Upper lobe of right lung (tissue), 1 donor: ENCODE measurements at regions not wholly inside any gene's neighbourhood (a gene's known extent, or its start where the extent isn't known, plus 50 kb on each side); places are given as distances from the start of the nearest gene placed in this dataset.

Experiments used
- ATAC-seq: fragments of 200-7000 bp; cut with Tn5 transposase; one replicate; pipeline ENCODE4 v1.9.1; 2020; ENCODE audit warnings: mild to moderate bottlenecking, moderate library complexity
- DNase-seq: peaks from one replicate; pipeline ENCODE4 v3.0.0-alpha.2; 2020
- H3K27ac ChIP-seq: fragments of 200-600 bp; one replicate; pipeline ENCODE4 v1.8.0; 2022
- H3K27me3 ChIP-seq: fragments of 200-600 bp; one replicate; pipeline ENCODE4 v1.8.0; 2022; ENCODE audit warnings: mild to moderate bottlenecking
- H3K36me3 ChIP-seq: fragments of 200-600 bp; one replicate; pipeline ENCODE4 v1.8.0; 2022
- H3K4me1 ChIP-seq: fragments of 200-600 bp; one replicate; pipeline ENCODE4 v1.8.0; 2022
- H3K4me3 ChIP-seq: fragments of 200-600 bp; one replicate; pipeline ENCODE4 v1.8.0; 2022; ENCODE audit warnings: mild to moderate bottlenecking
- H3K9me3 ChIP-seq: fragments of 200-600 bp; one replicate; pipeline ENCODE4 v1.8.0; 2022
- CTCF ChIP-seq: fragments of 200-600 bp; IDR thresholded peaks from one replicate; pipeline ENCODE4 v1.8.0; 2022; ENCODE audit warnings: antibody characterized with exemption
- intact Hi-C: fragments of 100-400 bp; cut with DNase I; formaldehyde crosslinking; loops from one replicate; pipeline ENCODE4 v1.11.0; 2022
- donor health status: DM: no; HTN: yes; CAD: no; lungs with severe emphysema.

DNA sequence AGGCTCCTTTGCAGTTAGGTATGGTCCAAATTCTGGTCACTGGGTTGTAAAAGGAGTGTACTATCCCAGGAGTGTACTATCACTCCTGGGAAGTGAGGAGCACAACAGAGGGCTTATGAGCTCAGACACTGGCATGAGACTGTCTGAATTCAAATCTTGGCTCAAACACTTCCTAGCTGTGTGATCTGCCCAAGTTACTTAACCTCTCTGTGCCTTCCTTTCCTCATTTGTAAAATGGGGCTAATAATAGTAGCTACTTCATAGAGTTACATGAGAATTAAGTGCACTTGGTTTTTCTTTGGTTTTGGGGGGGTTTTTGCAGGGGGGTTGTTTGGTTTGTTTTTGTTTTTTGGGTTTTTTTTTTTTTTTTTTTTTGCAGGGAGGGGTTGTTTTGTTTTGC, 152.0 kb downstream of the BCOR start:
- ATAC-seq = no peak
- no peak overlapping the region for H3K27ac ChIP-seq
- no peak overlapping the region for H3K4me3 ChIP-seq
- no peaks in the 10 kb centered on the region for H3K9me3 ChIP-seq
- DNase-seq = no peak
- no peaks in the 10 kb centered on the region for H3K36me3 ChIP-seq
- H3K4me1 ChIP-seq = no peaks in the 10 kb centered on the region
- no peak for TF ChIP-seq CTCF
- H3K27me3 ChIP-seq = no peaks in the 10 kb centered on the region
- intact Hi-C loops = no loop called here

DNA sequence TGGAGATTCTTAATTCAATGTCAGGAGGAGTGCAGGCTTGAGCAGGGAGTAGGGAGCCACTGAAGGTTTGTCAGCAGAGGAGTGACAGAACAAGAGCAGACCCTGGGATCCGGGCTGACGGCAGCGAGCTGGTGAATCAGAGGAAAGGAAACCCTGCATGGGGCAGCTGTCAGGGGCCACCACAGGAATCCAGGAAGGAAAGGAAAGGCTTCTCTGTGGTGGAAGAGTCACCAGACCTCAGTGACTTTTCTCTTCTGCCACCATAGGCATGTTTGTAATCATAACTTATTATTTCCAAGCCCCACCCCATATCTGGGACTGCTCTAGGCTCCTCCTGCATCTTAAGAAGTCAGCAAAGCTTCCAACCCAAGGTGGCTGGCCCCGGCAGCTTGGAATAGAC, 150.9 kb downstream of the BCOR start:
- H3K27me3 ChIP-seq = no peaks in the 10 kb centered on the region
- no peak overlapping the region for H3K27ac ChIP-seq
- no peaks in the 10 kb centered on the region for H3K9me3 ChIP-seq
- no peak overlapping the region for H3K4me3 ChIP-seq
- ATAC-seq (no peak), DNase-seq (peak; percentile 0)
- no peaks in the 10 kb centered on the region for H3K36me3 ChIP-seq
- intact Hi-C loops = no loop called here
- no peaks in the 10 kb centered on the region for H3K4me1 ChIP-seq
- no peak for TF ChIP-seq CTCF

GRCh38 chrX:39948582-39948981, 149.2 kb downstream of the BCOR start:
- no peak for TF ChIP-seq CTCF
- intact Hi-C loops = no loop called here
- no peak overlapping the region for H3K4me3 ChIP-seq
- no peaks in the 10 kb centered on the region for H3K4me1 ChIP-seq
- H3K9me3 ChIP-seq = no peaks in the 10 kb centered on the region
- H3K27me3 ChIP-seq = no peaks in the 10 kb centered on the region
- peak; percentile 15 for DNase-seq
- H3K27ac ChIP-seq = no peak overlapping the region
- no peaks in the 10 kb centered on the region for H3K36me3 ChIP-seq
- no peak for ATAC-seq

DNA sequence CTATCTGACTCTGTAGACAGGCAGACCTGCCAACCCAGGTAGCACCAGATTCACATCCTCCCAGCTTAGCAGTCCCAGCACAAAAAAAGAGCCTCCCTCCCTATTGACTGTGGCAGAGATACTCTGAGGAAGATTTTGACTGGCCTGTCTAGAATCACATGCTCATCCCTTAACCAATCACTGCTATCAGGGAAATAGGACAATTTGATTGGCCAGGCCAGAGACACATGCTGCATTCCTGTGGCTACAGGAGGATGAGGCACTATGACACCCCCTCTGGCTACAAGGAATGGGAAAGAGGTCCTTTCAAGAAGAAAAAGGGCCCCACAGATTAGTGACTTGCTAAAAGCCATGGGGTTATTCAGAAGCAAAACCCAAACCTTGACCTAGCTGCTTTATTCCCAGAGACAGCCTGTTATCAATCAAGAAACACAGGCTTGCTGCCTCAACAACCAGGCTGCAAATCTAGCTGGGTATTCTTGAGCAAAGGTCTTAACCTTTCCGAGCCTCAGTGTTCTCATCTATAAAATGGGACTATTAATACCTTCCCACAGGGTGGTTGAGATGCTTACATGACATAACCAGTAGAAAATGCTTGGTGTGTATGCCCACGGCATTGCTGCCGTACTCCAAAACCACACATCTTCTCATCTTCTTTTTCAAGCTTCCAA, 147.6 kb downstream of the BCOR start:
- intact Hi-C loops = no loop called here
- TF ChIP-seq CTCF = no peak
- H3K27me3 ChIP-seq = no peaks in the 10 kb centered on the region

DNA sequence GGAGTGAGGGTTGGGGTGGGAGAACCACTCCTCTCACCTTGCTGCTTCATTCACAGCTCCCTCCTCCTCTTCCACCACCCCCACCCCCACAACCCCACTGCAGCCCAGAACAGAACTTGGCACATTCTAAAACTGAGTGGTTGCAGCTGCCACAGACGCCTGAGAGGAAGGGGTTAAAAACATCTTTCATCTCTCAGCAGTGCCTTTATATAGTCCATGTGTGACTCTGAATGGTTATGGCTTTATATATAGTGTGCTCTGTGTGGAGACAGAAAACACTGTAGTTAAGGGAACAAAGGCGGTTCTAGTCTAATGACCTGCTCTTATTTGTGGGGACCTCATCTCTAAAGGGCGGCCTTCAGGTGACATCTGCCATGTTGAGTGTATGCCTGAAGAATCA, 144.8 kb downstream of the BCOR start:
- H3K27ac ChIP-seq = no peak overlapping the region
- intact Hi-C loops = no loop called here
- H3K36me3 ChIP-seq = no peaks in the 10 kb centered on the region
- H3K4me3 ChIP-seq = no peak overlapping the region
- H3K27me3 ChIP-seq = no peaks in the 10 kb centered on the region
- DNase-seq (no peak), ATAC-seq (no peak)
- no peaks in the 10 kb centered on the region for H3K9me3 ChIP-seq
- no peak for TF ChIP-seq CTCF
- no peaks in the 10 kb centered on the region for H3K4me1 ChIP-seq

More for the DNA sequence above, 147.6 kb downstream of the BCOR start:
- no peak overlapping the region for H3K4me3 ChIP-seq
- ATAC-seq = no peak
- H3K36me3 ChIP-seq = no peaks in the 10 kb centered on the region
- DNase-seq = no peak
- no peak overlapping the region for H3K27ac ChIP-seq
- no peaks in the 10 kb centered on the region for H3K4me1 ChIP-seq
- H3K9me3 ChIP-seq = no peaks in the 10 kb centered on the region

GRCh38 chrX:39953879-39954278, 143.9 kb downstream of the BCOR start:
- ATAC-seq = peak; percentile 97
- intact Hi-C loops = no loop called here
- no peaks in the 10 kb centered on the region for H3K27me3 ChIP-seq

More at GRCh38 chrX:39953879-39954278, 143.9 kb downstream of the BCOR start:
- no peak overlapping the region for H3K27ac ChIP-seq
- H3K4me1 ChIP-seq = no peaks in the 10 kb centered on the region
- no peak overlapping the region for H3K4me3 ChIP-seq
- H3K9me3 ChIP-seq = no peaks in the 10 kb centered on the region
- peak; percentile 87 for DNase-seq
- TF ChIP-seq CTCF = no peak
- H3K36me3 ChIP-seq = no peaks in the 10 kb centered on the region
